Inflammatory macrophage (primary cell): ENCODE measurements at regions not wholly inside any gene's neighbourhood (a gene's known extent, or its start where the extent isn't known, plus 50 kb on each side); places are given as distances from the start of the nearest gene placed in this dataset.
"Not testable (repeated sequence)": the region's sequence is repeated elsewhere in the genome, so short reads cannot be mapped to it uniquely, and the experiment has no call there.

Experiments
- DNase-seq, 2 donors: peaks; one replicate each; pipeline ENCODE4 v3.0.0-alpha.2; 2020 to 2022

DNA sequence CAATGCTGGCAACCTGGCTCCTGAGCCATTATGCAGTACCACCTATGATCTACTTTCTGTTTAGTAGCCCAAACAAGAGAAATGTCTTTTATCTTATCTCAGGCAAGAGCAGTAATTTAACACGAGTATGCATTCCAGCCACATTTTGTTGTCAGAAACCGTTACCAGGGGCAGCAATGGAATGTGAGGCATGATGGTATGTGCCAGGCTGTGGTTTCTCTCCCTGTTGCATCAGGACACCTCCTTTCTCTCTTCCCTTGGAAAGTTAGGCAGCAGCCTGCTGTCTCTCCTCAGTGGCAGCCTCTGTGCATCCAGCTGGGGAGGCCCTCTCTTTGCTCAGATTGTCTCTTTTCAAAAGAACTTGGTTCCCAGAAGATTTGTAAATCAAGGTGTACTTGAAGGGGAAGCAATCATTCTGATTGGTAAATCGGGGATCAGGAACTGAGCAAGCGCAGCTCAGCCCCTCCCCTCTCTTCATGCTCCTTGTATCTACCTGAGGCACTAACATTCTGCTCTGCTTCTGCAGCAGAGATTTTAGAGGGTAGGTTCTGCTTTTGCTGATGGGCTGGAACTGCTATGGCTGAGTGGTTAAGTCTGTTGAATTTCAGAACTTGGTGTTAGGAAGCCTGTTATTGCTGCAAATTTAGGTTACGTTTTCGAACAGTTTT, 229.2 kb downstream of the ADAMTS15 start:
- DNase-seq = no peak

DNA sequence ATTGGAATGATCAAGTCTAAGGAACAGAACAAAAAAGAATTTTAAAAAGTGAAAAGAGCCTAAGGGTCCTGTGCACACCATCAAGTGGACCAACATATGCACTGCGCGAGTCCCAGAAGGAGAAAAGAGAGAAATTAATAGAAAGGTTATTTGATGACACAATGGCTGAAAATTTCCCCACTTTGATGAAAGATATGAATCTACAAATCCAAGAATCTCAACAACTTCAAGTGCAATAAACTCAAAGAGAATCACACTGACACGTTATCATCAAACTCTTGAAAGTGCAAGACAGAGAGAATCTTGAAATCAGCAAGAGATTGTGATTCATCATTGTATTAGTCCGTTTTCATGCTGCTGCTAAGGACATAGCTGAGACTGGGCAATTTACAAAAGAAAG, 230.8 kb downstream of the ADAMTS15 start:
- no peak for DNase-seq

DNA sequence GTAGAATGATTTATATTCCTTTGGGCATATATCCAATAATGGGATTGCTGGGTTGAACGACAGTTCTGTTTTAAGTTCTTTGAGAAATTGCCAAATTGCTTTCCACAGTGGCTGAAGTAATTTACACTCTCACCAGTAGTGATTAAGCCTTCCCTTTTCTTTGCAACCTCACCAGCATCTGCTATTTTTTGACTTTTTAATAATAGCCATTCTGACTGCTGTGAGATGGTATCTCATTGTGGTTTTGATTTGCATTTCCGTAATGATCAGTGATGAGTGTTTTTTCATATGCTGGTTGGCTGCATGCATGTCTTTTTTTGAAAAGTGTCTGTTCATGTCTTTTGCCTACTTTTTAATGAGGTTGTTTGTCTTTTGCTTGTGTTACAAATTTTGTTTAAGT, 233.8 kb downstream of the SNX19 start:
- DNase-seq = not testable (repeated sequence)

DNA sequence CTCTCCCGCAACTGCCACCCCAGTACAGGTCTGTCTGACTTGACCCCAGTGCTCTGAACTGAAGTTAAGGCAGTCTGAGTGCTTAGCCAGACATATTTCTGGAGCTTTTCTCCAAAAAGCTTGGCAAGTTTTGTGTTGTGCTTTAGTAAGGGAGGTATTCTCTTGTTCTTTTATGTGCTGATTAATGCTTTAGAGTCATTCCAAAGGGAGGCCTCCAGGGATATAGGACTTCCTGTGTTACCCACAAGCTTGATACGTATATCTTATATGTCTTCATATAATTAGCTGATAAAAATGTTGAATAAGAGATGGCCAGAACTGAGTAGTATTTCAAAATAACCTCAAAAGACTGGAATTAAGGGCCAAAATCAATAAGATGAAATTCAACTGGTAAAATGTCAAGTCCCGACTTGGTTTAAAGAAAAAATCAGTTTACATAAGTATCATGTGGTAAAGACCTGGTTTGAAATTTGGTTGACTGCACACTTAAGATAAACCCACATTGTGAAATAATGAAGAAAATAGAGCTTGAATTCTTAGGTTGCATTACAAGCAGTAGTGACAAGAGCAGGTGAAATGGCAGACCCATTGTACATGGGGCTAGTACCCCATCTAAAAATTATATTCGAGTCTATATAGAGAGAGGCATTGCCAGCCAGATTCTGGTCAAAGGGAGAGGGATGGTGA, 226.9 kb downstream of the SNX19 start:
- no peak for DNase-seq

GRCh38 chr11:130691581-130691980, 224.7 kb downstream of the SNX19 start:
- DNase-seq = no peak

- DNase-seq = no peak
Observed at GRCh38 chr11:130692220-130692619, 224.1 kb downstream of the SNX19 start.

DNA sequence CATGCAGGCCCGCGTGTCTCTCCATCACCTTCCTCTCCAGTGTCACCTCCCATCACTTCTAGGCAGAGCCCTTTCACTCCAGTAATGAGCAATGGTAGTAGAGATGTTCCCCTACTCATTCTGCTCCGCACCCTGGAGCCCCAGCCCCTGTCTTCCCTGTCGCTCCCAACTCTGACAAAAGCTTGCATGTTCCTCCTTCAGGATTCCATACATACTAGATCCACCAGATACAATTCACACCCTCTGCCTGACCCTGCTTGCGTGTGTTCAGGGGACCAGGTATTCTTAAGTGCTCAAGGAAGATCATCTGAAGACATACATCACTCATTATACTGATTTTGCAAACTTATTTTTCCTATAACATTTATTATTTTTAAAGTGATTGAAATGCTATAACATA, 222.7 kb downstream of the SNX19 start:
- DNase-seq = no peak

- no peak for DNase-seq
Observed at GRCh38 chr11:130694488-130695045, 221.7 kb downstream of the SNX19 start.

DNA sequence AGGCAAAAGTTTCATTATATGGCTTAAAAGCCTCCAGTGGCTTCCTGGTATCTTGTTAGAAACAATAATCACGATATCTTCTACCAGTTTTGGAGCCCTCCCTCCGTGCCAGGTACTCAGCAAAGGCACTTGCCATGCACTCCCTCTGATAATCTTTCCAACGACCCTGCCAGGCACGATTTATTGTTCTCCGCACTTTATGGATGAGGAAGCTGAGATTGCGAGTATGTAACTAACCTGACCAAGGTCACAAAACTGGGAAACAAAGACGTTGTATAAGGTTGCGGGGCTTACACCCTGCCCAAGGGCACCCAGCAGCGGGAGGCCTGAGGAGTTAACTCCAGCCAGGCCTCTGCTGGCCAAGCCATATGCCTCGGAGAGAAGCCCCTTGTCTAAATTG, 218.1 kb downstream of the SNX19 start:
- no peak for DNase-seq

DNA sequence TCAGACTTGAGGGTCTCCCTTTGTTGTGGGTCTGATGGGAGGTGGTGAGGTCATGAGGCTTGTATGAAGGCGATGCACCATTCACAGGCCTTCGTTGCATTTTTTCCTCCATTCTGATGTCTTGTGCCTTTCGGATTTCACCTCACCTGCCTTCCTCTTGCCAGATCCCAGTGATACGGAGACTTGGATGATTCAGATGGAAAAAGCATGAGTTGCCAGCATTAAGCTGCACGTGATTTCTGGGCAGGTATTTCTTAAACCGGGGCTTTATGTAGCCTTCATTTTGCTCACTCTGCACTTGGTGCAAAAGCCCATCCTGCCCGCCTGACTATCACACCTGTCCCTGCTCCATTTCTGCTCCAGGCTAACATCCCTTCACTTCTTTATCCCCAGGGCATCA, 216.7 kb downstream of the SNX19 start:
- no peak for DNase-seq

DNA sequence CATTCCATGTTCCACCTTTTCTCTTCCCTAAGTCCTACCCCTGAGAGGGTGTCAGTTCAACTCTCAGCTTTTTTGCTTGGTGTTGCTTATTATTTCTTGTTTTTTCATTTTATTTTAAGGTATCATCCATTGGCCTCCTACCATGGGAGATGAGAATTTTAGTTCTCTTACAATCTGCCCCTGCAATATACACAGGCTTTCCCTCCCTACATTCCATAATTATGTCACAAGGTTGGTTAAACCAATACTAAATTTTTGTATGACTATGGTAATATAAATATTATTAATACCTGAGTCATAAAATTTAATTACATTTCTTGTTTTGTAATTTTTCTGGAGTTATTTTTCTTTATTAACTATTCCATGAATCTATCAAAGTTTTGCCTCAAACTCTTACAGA, 216.2 kb downstream of the SNX19 start:
- no peak for DNase-seq

DNA sequence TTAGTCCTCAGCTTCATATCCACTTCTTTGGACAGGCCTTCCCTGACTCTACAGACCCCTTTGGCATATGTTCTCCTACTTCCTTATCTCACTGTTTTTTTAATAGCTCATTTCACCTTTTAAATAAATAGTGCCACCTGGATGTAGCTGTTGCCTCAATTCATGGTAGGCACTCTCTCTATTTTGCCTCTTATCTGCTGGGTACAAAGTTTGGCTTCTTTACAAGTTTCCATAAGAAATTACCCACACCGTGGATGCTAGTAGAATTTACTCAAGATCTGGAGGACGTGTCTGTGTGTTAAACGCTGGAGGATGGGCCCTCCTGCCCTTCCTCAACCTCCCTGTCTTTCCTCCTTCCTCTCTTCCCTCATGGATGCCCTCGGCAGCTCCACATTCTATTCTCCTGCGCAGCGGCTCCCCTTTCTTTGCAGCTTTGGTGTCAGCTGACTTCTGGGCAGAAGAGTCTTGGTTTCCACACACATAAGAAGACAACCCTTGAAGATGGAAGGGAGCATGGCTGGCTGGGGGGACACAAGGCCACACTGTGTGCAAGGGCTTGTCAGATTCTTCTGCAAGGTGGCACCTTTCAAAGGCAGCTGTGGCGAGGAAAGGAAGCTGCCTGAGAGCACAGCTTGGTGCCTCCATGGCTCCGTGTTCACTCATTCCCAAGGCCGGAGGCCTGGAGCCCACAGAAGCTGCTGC, 212.6 kb downstream of the SNX19 start:
- DNase-seq = no peak

DNA sequence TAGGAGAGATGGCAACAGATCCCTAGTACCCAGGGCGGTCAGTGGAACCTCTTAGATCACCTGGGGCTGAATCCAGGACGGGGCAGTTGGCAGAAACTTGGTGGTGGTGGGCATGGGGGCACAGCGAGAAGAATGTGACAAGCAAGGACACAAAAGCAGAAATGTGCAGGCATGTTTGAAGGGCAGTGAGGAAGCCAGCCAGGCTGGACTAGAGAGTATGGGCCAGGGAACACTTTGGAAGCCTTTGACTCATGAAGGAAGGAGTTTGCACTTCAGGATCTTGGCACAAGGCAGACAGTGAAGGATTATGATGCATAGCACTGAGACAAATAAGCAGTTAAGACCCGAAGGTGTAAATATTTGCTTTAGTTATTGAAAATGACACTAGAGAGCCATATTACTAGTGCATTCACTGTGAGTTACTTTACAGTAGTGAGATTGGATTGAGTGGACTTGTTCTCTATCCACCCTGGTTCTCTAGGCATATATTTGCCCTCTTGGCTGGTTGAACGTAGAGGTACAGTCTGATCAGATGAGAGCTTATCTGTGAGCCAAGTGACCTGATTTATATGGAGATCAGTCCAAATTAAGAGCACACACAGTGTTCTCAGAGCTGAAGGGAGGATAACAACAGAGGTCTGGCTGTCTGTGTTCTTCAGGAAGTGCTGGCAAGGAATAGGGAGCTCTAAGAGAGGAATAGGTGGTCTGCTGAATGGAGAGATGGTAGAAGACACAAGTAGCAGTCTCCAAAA, 210.4 kb downstream of the SNX19 start:
- DNase-seq = no peak

- no peak for DNase-seq
Observed at GRCh38 chr11:130706572-130706971, 209.7 kb downstream of the SNX19 start.

DNA sequence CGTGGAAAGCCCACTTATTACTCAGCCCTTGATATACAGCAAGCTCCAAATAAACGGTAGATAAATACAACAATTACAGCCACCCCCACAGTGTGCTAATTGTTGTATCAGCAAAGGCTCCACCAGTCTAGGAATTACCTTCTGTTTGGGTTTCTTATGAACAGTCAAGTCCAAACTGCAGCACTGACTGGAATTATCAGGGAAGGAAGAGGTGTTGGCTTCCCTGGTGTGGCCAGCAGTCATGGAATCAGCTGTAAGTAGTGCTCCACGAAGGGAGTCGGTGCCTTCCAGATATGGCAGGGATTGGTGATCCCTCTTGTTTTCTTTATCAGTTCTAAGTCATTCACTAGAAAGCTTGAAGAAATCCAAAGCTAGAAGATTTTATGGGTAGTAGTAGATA, 209.1 kb downstream of the SNX19 start:
- no peak for DNase-seq

- no peak for DNase-seq
Observed at GRCh38 chr11:130709531-130709930, 206.7 kb downstream of the SNX19 start.

- DNase-seq = no peak
Observed at GRCh38 chr11:130710021-130710420, 206.3 kb downstream of the SNX19 start.

GRCh38 chr11:130710497-130711012, 205.7 kb downstream of the SNX19 start:
- DNase-seq = no peak

GRCh38 chr11:130711193-130711592, 205.1 kb downstream of the SNX19 start:
- DNase-seq = no peak

DNA sequence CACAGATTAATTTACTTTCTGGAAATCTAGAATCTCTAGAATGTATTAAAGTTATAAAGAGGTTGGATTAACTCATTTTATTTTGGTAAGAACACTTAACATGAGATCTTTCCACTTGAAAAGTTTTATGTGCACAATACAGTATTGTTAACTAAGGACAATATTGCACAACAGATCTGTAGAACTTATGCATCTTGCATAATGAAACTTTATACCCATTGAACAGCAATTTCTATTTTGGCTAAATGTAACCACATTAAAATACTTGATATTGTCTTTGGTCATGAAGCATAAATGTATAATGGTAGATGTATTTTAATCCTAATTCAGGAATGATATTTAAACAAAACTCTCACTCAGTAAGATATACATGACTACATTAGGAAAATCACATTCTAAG, 203.8 kb downstream of the SNX19 start:
- no peak for DNase-seq

DNA sequence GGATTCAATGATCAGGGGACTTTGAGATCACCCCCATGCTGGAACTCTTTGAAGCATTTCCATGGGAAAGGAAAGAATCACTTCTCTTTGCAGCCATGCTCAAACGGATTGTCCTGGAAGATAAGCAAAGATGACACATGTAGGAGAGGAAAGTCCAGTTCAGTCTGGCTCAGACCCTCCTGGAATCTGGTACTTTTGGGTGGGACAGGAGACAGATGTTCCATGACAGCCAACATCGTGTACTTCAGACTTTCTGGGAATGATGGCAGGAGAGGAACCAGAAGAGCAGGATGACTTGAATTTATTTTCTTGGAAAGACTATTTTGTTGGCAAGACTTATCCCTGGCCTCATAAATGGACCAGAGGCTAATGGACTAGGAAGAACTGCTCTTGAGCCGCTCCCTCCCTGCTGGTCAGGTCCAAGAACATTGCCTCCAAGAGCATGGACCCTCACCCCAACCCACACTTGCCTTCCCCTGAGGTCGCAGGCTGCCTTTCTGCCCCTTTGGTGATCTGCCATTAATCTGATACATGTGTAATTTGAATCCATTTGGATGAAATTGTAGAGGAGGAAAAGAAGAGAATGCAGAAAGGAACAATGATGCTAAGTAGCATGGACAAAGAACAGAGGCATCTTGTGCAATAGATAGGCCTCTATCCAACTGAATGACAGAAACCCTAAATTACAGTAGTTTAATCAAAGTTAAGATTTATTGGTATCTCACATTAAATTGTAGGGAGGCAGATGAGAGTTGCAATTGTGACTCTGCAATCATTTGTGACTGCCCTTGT, 201.0 kb downstream of the SNX19 start:
- no peak for DNase-seq

DNA sequence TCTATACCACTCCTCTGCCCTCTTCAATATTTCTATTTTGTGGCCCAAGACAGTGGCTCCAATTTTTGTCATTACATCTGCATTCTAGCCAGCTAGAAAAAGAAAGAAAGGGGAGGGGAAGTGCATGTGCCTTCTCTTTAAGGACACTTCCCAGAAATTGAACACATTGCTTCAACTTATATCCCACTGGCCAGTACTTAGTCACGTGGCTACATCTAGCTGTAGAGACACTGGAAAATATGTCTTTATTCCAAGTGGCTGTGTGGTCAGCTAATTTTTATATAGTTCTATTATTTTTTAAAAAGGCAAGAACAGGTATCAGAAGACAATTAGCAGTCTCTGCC, 200.4 kb downstream of the SNX19 start:
- no peak for DNase-seq
